A549 (cell line): ENCODE measurements at regions not wholly inside any gene's neighbourhood (a gene's known extent, or its start where the extent isn't known, plus 50 kb on each side); places are given as distances from the start of the nearest gene placed in this dataset.

ENCODE experiments used
- ATAC-seq, 2 experiments: fragments of 200-7000 bp in 1 of 2; fragments of >200 bp in 1 of 2; cut with Nextera tagmentation in 1 of 2; cut with Tn5 transposase in 1 of 2; 3 replicates each; pipeline versions ENCODE4 v1.8.0 to v1.9.1; 2018 to 2020; ENCODE audit warnings: mild to moderate bottlenecking in 1 of 2, moderate library complexity in 1 of 2
- CTCF ChIA-PET: fragments of 300-600 bp; sonication (Branson Sonifier 250); formaldehyde crosslinking; extraction: SDS; loops from one replicate; lab custom pipeline; 2021; ENCODE audit warnings: antibody characterized with exemption, inconsistent platforms; lab: Yijun Ruan, JAX
- POLR2A ChIA-PET: fragments of 350-600 bp; formaldehyde crosslinking; extraction: SDS; loops from one replicate; lab custom pipeline; 2021; ENCODE audit warnings: antibody characterized with exemption, inconsistent platforms; lab: Yijun Ruan, JAX
- DNase-seq, 2 experiments: peaks; one replicate each; pipeline versions ENCODE4 v3.0.0 to v3.0.0-alpha.2; 2011 to 2016; ENCODE audit warnings: low read depth in 1 of 2, low spot score in 1 of 2
- FAIRE-seq: peaks from 2 replicates; lab custom pipeline; 2011; peaks lifted over from hg19 to GRCh38; lab: Jason Lieb, UNC
- H3K27ac ChIP-seq, 2 experiments: fragments of >200 bp; sonication (Bioruptor Twin); formaldehyde crosslinking; 3 replicates each; pipeline ENCODE4 v1.5.1; 2016 to 2017
- H3K4me1 ChIP-seq: fragments of >200 bp; sonication (Bioruptor Twin); formaldehyde crosslinking; 3 replicates; pipeline ENCODE4 v1.6.1; 2016
- H3K4me2 ChIP-seq: fragments of >200 bp; sonication (Bioruptor Twin); formaldehyde crosslinking; 3 replicates; pipeline ENCODE4 v1.6.1; 2016
- H3K4me3 ChIP-seq: fragments of >200 bp; sonication (Bioruptor Twin); formaldehyde crosslinking; 3 replicates; pipeline ENCODE4 v1.5.1; 2016
- H3K9me3 ChIP-seq: fragments of >200 bp; sonication (Bioruptor Twin); formaldehyde crosslinking; 3 replicates; pipeline ENCODE4 v1.6.1; 2016
- BHLHE40 ChIP-seq: IDR thresholded peaks from 2 replicates; pipeline ENCODE4 v1.6.1; 2012; ENCODE audit warnings: low read depth, low read length, inconsistent platforms
- CHD2 ChIP-seq: fragments of 150-350 bp; IDR thresholded peaks from 2 replicates; pipeline ENCODE4 v1.6.1; 2014; ENCODE audit warnings: low read length; ENCODE audit not compliant: partially characterized antibody
- CHD4 ChIP-seq: fragments of 200-600 bp; sonication (generic); IDR thresholded peaks from 2 replicates; pipeline ENCODE4 v1.6.1; 2016; ENCODE audit warnings: antibody characterized with exemption, mild to moderate bottlenecking, borderline replicate concordance
- FOSB ChIP-seq: fragments of 250-450 bp; sonication (Bioruptor Pico); IDR thresholded peaks from 2 replicates; pipeline ENCODE4 v1.5.0; 2020; ENCODE audit warnings: mild to moderate bottlenecking, moderate library complexity
- FOSL2 ChIP-seq, 2 experiments: fragments of 450-650 bp in 1 of 2; fragments of >200 bp in 1 of 2; sonication (Bioruptor Twin) in 1 of 2; formaldehyde crosslinking; IDR thresholded peaks; 2 replicates each; pipeline versions ENCODE4 v1.5.0 to v1.6.1; 2016 to 2020; ENCODE audit warnings: mild to moderate bottlenecking in 1 of 2, moderate library complexity in 1 of 2
- JUN ChIP-seq, 2 experiments: fragments of >200 bp; sonication (Bioruptor Twin); formaldehyde crosslinking; IDR thresholded peaks; 2 replicates in 1 of 2; 3 replicates in 1 of 2; pipeline ENCODE4 v1.6.1; 2016 to 2017
- KDM1A ChIP-seq: fragments of 200-600 bp; sonication (generic); IDR thresholded peaks from 2 replicates; pipeline ENCODE4 v1.6.1; 2016; ENCODE audit warnings: low read depth, mild to moderate bottlenecking
- MAFK ChIP-seq: fragments of 450-650 bp; IDR thresholded peaks from 2 replicates; pipeline ENCODE4 v1.6.1; 2014; ENCODE audit not compliant: partially characterized antibody
- NR3C1 ChIP-seq: fragments of >200 bp; sonication (Bioruptor Twin); formaldehyde crosslinking; IDR thresholded peaks from 3 replicates; pipeline ENCODE4 v1.6.1; 2017
- PHF8 ChIP-seq: fragments of 200-600 bp; sonication (generic); IDR thresholded peaks from 2 replicates; pipeline ENCODE4 v1.6.1; 2016; ENCODE audit warnings: low read depth, mild to moderate bottlenecking, antibody characterized with exemption, moderate library complexity, borderline replicate concordance
- POLR2A ChIP-seq: IDR thresholded peaks from 2 replicates; pipeline ENCODE4 v1.6.1; 2012; ENCODE audit warnings: mild to moderate bottlenecking, low read length
- RAD21 ChIP-seq, 2 experiments: fragments of >200 bp in 1 of 2; sonication (Bioruptor Twin) in 1 of 2; formaldehyde crosslinking in 1 of 2; IDR thresholded peaks in 1 of 2; conservative IDR thresholded peaks in 1 of 2; 2 replicates in 1 of 2; 3 replicates in 1 of 2; pipeline ENCODE4 v1.6.1; 2012 to 2018; ENCODE audit warnings: inconsistent platforms in 1 of 2
- RARB ChIP-seq: fragments of 250-450 bp; sonication (Bioruptor Pico); IDR thresholded peaks from 2 replicates; pipeline ENCODE4 v1.8.0; 2021; ENCODE audit warnings: mild to moderate bottlenecking, moderate library complexity
- RCOR1 ChIP-seq: fragments of 150-350 bp; IDR thresholded peaks from 2 replicates; pipeline ENCODE4 v1.6.1; 2014; ENCODE audit warnings: antibody characterized with exemption, low read length, low read depth
- SREBF2 ChIP-seq: fragments of 450-650 bp; IDR thresholded peaks from 2 replicates; pipeline ENCODE4 v1.6.1; 2014; ENCODE audit warnings: mild to moderate bottlenecking, moderate library complexity
- TFCP2L1 ChIP-seq: fragments of 250-450 bp; sonication (Bioruptor Pico); IDR thresholded peaks from 2 replicates; pipeline ENCODE4 v1.5.0; 2021; ENCODE audit warnings: mild to moderate bottlenecking
- ZC3H11A ChIP-seq: fragments of 450-650 bp; IDR thresholded peaks from 2 replicates; pipeline ENCODE4 v1.6.1; 2014; ENCODE audit warnings: antibody characterized with exemption, mild to moderate bottlenecking
- WGBS: methylation state at CpG from one replicate; pipeline ENCODE4 v1.1.6; 2017; ENCODE audit errors: missing lambda C conversion rate; 5-methylcytosine and 5-hydroxymethylcytosine counted together
- TF ChIP-seq, protein P1 (sequence below): fragments of 150-350 bp; IDR thresholded peaks from 2 replicates; pipeline ENCODE4 v1.6.1; 2014; ENCODE audit warnings: low read depth, mild to moderate bottlenecking, low read length
- TF ChIP-seq, protein P2 (sequence below): fragments of 200-600 bp; sonication (generic); IDR thresholded peaks from 2 replicates; pipeline ENCODE4 v1.6.1; 2016; ENCODE audit warnings: antibody characterized with exemption, mild to moderate bottlenecking, moderate library complexity

DNA sequence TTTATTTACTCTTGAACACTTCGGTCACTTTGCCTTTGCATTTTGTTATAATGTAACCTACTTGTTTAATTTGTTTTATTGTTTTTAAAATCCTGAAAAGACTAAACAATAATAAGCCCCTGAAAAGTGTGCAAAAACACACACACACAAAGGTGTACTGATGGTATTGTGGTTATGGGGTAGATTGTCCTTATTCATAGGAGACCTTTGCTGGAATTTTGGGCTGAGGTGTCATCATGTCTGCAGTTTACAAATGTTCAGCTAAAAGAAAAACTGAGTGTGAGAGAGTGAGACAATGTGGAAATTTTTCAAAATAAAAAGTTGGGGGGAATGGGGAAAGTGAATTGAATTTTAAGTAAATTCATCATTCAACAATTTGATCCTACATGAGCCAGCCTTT lies 174.9 kb downstream of the QDPR start:
- ATAC-seq (no peak), DNase-seq (no peak), FAIRE-seq (no peak)
- Histone ChIP-seq H3K4me1 (no peaks in the 10 kb centered on the region), H3K4me2 (no peak overlapping the region), H3K9me3 (no peaks in the 10 kb centered on the region), H3K4me3 (no peak overlapping the region), H3K27ac (no peak overlapping the region)
- WGBS = 0% methylated on average over 1 of the region's 1 CpG
- POLR2A ChIA-PET = no interaction called here
- CTCF ChIA-PET = no interaction called here
- TF ChIP-seq ZC3H11A (no peak), FOSL2 (IDR thresholded peaks at IDR 0.05) (no peak), FOSL2 (CRISPR knock-in tag; IDR thresholded peaks at IDR 0.05) (no peak), RAD21 (conservative IDR thresholded peaks at IDR 0.05 in 1 of 2, IDR thresholded peaks at IDR 0.05 in 1 of 2) (no peak), POLR2A (no peak), NR3C1 (no peak), CHD4 (no peak), JUN (IDR thresholded peaks at IDR 0.05) (no peak), SREBF2 (no peak), BHLHE40 (no peak), MAFK (no peak), CHD2 (no peak), KDM1A (no peak)
- TF ChIP-seq, protein P1, sequence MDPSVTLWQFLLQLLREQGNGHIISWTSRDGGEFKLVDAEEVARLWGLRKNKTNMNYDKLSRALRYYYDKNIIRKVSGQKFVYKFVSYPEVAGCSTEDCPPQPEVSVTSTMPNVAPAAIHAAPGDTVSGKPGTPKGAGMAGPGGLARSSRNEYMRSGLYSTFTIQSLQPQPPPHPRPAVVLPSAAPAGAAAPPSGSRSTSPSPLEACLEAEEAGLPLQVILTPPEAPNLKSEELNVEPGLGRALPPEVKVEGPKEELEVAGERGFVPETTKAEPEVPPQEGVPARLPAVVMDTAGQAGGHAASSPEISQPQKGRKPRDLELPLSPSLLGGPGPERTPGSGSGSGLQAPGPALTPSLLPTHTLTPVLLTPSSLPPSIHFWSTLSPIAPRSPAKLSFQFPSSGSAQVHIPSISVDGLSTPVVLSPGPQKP = no peak
- TF ChIP-seq, protein P2, sequence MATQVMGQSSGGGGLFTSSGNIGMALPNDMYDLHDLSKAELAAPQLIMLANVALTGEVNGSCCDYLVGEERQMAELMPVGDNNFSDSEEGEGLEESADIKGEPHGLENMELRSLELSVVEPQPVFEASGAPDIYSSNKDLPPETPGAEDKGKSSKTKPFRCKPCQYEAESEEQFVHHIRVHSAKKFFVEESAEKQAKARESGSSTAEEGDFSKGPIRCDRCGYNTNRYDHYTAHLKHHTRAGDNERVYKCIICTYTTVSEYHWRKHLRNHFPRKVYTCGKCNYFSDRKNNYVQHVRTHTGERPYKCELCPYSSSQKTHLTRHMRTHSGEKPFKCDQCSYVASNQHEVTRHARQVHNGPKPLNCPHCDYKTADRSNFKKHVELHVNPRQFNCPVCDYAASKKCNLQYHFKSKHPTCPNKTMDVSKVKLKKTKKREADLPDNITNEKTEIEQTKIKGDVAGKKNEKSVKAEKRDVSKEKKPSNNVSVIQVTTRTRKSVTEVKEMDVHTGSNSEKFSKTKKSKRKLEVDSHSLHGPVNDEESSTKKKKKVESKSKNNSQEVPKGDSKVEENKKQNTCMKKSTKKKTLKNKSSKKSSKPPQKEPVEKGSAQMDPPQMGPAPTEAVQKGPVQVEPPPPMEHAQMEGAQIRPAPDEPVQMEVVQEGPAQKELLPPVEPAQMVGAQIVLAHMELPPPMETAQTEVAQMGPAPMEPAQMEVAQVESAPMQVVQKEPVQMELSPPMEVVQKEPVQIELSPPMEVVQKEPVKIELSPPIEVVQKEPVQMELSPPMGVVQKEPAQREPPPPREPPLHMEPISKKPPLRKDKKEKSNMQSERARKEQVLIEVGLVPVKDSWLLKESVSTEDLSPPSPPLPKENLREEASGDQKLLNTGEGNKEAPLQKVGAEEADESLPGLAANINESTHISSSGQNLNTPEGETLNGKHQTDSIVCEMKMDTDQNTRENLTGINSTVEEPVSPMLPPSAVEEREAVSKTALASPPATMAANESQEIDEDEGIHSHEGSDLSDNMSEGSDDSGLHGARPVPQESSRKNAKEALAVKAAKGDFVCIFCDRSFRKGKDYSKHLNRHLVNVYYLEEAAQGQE = no peak

DNA sequence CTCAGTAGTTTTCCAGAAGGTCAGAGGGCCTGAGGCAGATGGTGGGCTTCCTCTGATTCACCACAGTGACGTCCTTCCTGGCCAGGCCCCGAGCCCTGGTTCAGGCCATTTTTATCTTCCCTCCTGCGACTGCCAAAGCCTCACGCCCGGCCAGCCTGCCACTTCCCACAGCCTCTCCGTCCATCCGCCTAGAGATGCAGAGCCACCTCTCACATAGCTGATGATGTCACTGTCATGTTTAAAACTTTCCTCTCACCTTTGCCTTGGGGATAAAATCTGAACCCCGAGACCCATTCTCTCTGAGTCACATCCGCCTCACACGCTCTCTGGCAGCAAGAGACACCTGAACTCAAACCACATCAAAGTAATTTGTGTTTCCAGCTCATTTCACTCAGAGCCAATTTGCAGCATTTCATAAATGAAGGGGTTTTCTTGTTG lies 175.3 kb downstream of the QDPR start:
- TF ChIP-seq KDM1A = no peak
- no peak for TF ChIP-seq RCOR1
- no peak for TF ChIP-seq FOSB (CRISPR knock-in tag)
- no peak for TF ChIP-seq RARB (CRISPR knock-in tag)
- TF ChIP-seq PHF8 = no peak
- no peak for TF ChIP-seq POLR2A
- TF ChIP-seq TFCP2L1 (CRISPR knock-in tag) = no peak
- Histone ChIP-seq H3K4me1 (no peaks in the 10 kb centered on the region), H3K9me3 (no peaks in the 10 kb centered on the region), H3K4me2 (no peak overlapping the region), H3K4me3 (no peak overlapping the region), H3K27ac (no peak overlapping the region)
- CTCF ChIA-PET = no interaction called here
- ATAC-seq = no peak
- POLR2A ChIA-PET = no interaction called here
- DNase-seq = no peak
- 3% methylated on average over 10 of the region's 10 CpGs for WGBS
- FAIRE-seq = no peak

DNA sequence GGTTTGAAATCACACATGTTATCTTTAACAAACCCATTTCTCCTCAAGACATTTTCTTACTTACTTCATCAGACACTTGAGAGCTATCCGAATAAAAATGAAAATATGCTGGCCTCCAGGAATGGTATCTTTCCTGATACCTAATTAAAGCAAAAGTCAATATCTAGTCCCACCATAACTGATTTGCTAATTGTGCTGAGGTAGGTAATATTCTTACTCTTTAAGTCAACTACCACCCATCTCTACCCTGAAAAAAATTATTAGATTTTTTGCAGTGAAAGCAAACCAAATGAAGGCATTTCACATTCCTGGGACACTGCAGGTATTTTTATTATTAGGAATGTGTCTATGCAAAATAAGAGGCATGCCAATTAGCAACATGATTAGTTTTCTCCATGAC lies 175.8 kb downstream of the QDPR start:
- ChIA-PET CTCF (no interaction called here), POLR2A (no interaction called here)
- H3K4me1 ChIP-seq = no peaks in the 10 kb centered on the region
- 6% methylated on average over 1 of the region's 1 CpG for WGBS
- no peak for TF ChIP-seq SREBF2
- FAIRE-seq (no peak), ATAC-seq (no peak), DNase-seq (no peak)
- H3K4me2 ChIP-seq = no peak overlapping the region
- no peaks in the 10 kb centered on the region for H3K9me3 ChIP-seq
- H3K4me3 ChIP-seq = no peak overlapping the region
- H3K27ac ChIP-seq = no peak overlapping the region
